ENCODE measurements at regions not wholly inside any gene's neighbourhood (a gene's known extent, or its start where the extent isn't known, plus 50 kb on each side); places are given as distances from the start of the nearest gene placed in this dataset.

- DNase-seq (ENCODE audit: low spot score), result no peak
Observed at GRCh38 chr3:78003090-78003489, 963.2 kb downstream of the ROBO2 start.

DNA sequence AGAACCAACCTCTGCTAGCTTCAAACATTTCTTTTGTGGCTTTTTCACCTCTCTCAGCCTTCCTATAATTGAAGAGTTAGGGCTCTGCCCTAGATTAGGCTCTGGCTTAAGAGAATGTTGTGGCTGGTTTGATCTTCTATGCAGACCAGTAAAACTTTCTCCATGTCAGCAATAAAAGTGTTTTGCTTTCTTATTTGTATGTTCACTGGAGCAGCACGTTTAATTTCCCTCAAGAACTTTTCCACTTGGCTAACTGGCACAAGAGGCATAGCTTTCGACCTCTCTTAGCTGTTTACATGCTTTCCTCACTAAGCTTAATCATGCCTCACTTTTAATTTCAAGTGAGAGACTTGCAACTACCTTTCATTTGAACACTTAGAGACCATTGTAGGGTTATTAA is 964.7 kb downstream of the ROBO2 start:
- DNase-seq (ENCODE audit: low spot score), result no peak

GRCh38 chr3:78013653-78014052 is 973.8 kb downstream of the ROBO2 start:
- no peak for DNase-seq (ENCODE audit: low spot score)

DNA sequence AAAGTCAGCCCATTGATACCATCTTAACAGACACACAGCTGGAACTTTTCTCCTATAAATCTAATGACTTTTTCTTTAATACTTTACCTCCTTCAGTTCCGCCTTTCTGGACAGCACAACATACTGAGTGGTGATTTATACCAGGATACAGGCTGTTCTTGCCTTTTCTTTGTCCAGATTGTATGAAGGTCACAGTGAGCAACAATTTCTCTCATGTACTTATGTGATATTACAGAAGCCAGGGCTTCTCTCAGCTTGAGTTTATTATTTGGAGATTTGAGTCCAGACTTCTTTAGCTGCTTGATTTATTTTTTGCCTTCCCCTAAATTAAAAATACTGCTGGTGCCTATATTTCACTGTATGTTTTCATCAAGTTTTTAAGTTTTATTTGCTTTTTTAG is 976.0 kb downstream of the ROBO2 start:
- no peak for DNase-seq (ENCODE audit: low spot score)

DNA sequence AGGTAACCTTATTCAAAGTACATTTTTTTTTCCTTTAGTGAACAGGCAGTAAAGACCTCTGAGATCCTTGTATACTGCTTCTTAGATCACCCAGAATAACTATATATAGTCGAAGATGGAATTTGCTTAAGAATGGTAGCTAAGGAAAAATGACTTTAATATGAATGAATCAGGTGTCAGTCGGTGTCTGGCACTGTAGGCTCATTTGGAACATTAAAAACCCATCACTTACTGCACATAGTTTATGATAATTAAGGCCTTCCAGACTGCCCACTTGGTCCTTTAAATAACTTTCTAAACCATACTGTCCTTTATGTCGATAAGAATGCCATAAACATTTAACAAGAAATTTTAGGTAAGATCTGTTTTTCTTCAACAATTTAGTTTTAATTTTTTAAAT is 981.8 kb downstream of the ROBO2 start:
- no peak for DNase-seq (ENCODE audit: low spot score)

DNA sequence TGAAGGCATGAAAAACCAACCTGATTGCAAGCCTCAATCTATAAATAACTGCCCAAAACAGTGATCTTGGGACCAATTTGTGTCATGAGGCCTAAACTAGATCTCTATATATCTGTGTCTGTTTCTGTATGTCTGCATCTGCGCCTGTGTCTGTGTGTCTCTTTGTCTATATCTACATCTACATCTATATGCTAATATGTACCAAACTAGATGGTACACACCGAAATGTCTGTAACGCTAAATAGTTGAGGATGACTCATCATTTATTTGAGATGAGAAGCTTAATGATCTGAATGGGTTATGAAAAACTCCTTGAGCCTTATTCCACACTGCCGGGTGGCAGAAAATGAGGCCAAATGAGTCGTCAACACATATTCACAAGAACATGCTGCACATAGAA is 982.3 kb downstream of the ROBO2 start:
- DNase-seq (ENCODE audit: low spot score), result no peak

DNA sequence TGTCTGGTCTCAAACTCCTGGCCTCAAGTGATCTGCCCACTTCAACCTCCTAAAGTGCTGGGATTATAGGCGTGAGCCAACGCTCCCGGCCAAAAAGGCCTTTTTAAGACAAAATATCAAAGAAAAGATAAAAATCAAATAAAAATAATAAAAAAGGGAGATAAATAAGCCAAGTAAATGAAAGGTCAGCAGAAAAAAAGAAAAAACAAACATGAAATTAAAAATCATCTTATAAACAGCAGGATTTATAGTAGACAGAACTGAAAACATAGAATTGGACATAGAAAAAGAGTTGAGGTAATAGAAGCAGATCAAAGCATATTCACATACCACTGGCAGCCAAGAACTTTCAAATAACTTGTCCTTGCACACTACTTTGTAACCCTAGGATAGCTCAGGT is 983.4 kb downstream of the ROBO2 start:
- DNase-seq (ENCODE audit: low spot score), result no peak

DNA sequence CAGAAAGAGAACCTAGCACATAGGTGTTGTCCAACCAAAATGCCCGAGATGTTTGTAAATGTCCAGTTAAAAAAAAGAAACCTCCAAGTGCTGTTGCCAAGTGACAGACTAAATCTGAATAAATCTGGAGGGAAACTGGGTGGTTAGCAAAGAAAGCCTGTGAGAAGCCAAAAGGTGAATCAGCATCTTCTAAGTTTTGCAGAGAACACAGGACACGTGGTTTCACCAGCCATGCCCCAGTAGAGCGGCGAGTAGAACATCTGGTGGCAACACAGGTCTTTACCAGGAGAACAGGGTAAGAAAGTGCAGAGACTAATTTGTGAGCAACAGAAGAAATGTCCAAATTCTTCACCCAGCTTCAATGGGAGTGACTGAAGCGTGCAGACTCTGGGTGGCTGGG is 986.0 kb downstream of the ROBO2 start:
- DNase-seq (ENCODE audit: low spot score), result no peak

DNA sequence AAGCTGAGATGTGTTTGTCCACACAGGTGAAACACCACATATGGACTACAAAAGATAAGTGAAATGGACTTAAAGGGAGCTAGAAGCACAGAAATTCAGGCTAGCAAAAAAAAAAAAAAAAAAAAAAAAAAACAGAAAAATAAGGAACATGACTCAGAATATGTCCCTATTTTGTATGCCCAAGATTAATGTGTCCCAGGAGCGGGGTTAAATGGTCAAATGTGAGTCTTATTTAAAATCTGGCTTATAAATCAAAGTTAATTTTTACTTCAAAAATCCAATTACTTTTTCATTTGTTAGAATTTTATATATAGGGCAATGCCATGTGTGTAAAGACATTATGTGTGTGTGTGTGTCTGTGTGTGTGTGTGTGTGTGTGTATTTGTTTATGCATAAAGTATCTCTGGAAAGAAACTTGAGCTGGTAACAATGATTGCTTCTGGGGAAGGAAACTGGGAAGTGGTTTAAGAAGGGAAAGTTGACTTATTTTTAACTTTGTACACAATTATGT is 986.5 kb downstream of the ROBO2 start:
- DNase-seq (ENCODE audit: low spot score), result no peak

- DNase-seq (ENCODE audit: low spot score), result peak; percentile 22
Observed at GRCh38 chr3:78029775-78030174, 989.9 kb downstream of the ROBO2 start.

DNA sequence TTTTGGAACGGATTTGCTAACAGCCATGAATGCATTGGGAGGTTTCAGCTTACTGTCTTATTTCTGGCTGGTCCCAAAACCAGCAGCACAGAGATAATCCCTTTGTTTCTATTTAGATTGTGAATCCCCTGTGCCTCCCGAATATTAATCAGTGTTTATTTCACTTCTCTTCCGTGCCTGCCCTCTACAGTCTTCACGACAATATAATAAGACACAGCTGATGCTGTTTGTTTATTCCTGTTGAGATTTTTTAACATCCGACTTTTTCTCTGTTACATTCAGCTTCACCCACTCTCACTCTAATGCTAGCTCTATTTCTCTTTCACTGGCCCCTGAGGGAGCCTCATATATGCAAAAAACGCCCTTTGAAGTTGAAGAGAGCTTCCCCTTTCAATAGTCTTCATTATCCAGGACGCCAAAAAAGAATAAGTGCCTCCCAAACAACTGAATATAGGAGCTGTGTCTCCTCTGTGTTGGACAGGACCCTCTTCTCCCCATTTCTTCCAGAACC is 995.3 kb downstream of the ROBO2 start:
- DNase-seq (ENCODE audit: low spot score), result peak; percentile 33

DNA sequence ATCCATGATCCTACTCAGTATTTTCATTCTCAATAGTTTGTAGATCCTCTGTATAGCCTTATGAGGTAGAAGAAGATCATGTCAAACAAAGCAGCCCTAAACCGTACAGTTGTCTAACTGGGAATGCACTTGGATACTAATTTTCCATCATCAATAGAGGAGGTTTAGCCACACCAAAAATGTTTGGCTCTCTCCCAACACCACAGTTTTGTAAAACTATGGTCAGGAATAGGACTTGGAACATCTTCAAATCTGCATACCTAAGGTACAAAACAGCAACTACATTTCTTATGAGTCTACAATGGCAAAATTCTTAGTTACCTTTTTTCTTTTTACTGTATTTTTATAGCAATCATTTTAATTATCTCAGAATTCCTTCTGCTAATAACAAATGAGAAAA is 1001.6 kb downstream of the ROBO2 start:
- DNase-seq (ENCODE audit: low spot score), result no peak

DNA sequence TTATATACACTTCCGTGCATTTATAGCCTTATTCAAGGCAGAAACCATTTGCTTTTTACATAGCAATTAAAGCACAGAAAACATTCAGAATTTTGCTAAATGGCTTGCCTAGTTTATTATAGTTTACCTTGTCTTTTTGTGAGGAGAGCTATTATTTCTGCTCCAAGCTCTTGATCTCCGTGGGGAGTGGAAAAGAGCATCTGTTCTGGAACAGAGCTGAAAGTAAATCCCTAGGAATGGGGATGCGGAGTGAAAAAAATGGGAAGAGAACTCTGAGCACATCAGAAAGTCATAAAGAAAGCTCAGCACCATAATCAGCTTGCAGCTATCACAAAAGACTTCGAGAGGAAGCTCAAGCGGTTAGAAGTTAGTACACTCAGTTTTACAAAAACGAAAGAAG is 1006.7 kb downstream of the ROBO2 start:
- no peak for DNase-seq (ENCODE audit: low spot score)

GRCh38 chr3:78048698-78049097 is 1008.8 kb downstream of the ROBO2 start:
- DNase-seq (ENCODE audit: low spot score), result no peak

GRCh38 chr3:78049521-78049920 is 1009.6 kb downstream of the ROBO2 start:
- DNase-seq (ENCODE audit: low spot score), result no peak

DNA sequence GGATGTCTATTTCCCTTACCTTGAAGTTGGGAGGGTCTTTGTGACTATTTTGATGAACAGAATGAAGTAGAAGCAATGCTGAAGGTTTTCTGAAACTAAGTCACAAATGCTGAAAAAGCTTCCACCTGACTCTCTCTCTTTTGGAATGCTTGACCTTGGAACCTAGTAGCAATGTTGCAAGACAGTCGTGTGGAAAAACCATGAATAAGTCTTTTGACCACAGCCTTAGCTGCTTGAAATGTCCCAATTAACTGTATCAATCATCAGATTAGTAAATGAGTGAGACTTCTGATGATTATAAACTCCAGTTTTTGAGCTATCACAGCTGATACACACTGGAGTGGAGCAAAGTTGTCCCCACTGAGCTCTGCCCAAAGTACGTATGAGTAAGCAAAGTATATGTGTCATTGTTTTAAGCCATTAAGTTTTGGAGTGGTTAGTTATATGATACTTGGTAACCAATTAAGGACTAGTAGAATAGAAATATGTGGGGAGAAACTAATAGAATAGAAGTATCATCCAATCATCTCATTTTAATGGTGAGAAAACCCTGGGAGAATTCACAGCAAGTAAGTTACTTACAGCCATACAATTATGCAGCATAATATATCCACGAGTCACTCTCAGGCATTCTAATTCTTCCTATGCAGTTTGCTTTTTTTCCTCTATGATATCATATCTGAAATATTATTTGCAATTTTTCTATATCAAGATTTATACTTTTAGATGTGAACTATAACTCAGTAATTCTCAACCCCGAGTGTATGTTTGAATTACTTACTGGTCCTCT is 1010.6 kb downstream of the ROBO2 start:
- no peak for DNase-seq (ENCODE audit: low spot score)

DNA sequence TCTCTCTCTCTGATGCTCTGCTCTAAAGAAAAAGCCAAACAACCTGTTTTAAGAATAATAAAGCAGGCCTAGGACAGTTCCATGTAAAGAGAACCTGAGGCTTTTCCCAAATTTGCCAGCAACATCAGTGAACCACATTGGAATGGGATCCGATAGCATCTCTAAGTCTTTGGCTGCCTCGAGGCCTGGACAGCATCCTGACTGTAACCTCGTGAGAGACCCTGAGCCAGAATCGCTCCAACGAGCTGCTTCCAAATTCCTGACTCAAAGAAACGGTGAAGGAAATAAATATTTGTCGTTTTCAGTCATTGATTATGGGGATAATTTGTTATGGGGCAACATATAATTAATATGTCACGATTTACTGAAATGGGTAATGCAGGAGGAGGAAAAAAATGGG is 1012.8 kb downstream of the ROBO2 start:
- DNase-seq (ENCODE audit: low spot score), result no peak

DNA sequence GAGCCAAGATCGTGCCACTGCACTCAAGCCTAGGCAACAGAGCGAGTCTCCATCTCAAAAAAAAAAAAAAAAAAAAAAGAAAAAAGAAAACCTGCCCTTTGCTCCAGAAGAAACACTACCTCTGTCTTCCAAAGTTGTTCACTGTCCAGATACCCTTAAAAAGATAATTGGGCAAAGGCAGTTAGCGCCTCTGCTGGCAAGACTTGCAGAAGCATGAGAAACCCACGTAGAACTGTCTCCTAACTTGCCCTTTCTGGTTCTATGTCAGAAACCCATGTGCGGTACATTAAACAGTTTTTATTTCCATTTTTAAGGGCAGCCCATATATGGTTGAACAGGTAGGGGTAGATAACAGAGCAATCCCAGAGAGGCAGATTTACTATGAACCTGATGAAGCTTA is 1026.4 kb downstream of the ROBO2 start:
- DNase-seq (ENCODE audit: low spot score), result no peak

- no peak for DNase-seq (ENCODE audit: low spot score)
Observed at GRCh38 chr3:78070188-78070587, 1030.3 kb downstream of the ROBO2 start.

- no peak for DNase-seq (ENCODE audit: low spot score)
Observed at GRCh38 chr3:78076379-78076778, 1036.5 kb downstream of the ROBO2 start.

- DNase-seq (ENCODE audit: low spot score), result no peak
Observed at GRCh38 chr3:78077178-78077577, 1037.3 kb downstream of the ROBO2 start.

DNA sequence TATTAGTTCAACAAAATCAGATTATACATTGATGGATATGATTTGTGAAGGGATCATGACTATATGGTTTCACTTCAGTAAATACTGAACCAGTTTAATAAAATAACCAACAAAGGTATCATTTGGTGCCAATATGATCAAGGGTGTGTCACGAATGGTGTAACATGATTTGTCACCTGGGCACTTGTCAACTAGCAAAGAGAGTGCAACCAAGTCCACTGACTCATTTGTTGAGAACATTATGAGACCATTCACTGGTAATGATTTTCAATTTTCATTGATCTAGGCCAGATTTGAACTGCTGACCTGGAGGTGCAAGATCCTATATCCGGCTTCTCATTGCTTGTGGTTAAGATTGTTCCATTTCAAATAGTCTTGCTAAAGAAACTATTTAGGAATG is 1037.9 kb downstream of the ROBO2 start:
- no peak for DNase-seq (ENCODE audit: low spot score)

DNA sequence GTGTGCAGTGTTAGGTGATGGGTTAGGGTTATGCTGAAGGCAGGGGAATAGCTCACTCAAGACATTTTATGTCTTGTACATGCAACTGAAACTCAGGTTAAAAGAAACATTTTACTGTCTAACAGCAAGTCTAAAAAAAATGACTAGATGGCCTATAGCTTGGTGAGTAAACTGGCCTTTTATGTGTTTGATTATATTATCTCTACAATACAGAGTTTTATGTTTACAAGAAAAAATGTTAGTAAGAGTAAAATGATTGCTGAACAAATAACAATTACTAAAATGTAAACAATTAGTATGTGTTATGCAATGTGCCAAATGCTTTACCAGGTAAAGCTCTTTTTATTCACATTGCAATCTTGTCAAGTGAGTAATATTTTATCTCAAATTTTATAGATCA is 1039.6 kb downstream of the ROBO2 start:
- DNase-seq (ENCODE audit: low spot score), result no peak

- DNase-seq (ENCODE audit: low spot score), result no peak
Observed at GRCh38 chr3:78086150-78086549, 1046.3 kb downstream of the ROBO2 start.

Data from D341Med (cell line).